Body of pancreas (tissue), 4 donors: ENCODE measurements at regions not wholly inside any gene's neighbourhood (a gene's known extent, or its start where the extent isn't known, plus 50 kb on each side); places are given as distances from the start of the nearest gene placed in this dataset.

ENCODE experiments used
- ATAC-seq: fragments of 150-250 bp; one replicate; pipeline ENCODE4 v1.9.1; 2016
- DNase-seq, 4 donors: peaks; one replicate each; pipeline ENCODE4 v3.0.0-alpha.2; 2019
- H3K27ac ChIP-seq, 4 donors: fragments of 200-600 bp; sonication (generic); 1 replicate in 3 of 4; 2 replicates in 1 of 4; pipeline versions ENCODE4 v1.5.1 to v1.6.1; 2016 to 2019; ENCODE audit warnings: mild to moderate bottlenecking in 1 of 4, mixed read lengths in 1 of 4, moderate library complexity in 1 of 4
- H3K27me3 ChIP-seq, 2 donors: fragments of 200-600 bp; sonication (generic); one replicate each; pipeline ENCODE4 v1.6.0; 2016; ENCODE audit warnings: mild to moderate bottlenecking in 1 of 2
- H3K36me3 ChIP-seq, 2 donors: fragments of 200-600 bp; sonication (generic); replicated peaks in 1 of 2; 2 replicates each; pipeline ENCODE4 v1.5.1; 2016; ENCODE audit warnings: low read depth in 2 of 2; ENCODE audit not compliant: insufficient read depth in 1 of 2
- H3K4me1 ChIP-seq: fragments of 200-600 bp; sonication (generic); one replicate; pipeline ENCODE4 v1.6.0; 2016
- H3K4me3 ChIP-seq, 2 donors: fragments of 200-600 bp; sonication (generic); 1 replicate in 1 of 2; 2 replicates in 1 of 2; pipeline ENCODE4 v1.5.1; 2016 to 2019
- H3K9me3 ChIP-seq, 3 donors: fragments of 200-600 bp; sonication (generic); 1 replicate in 2 of 3; 2 replicates in 1 of 3; pipeline ENCODE4 v1.5.1; 2016
- CTCF ChIP-seq, 7 experiments: fragments of 450-650 bp in 4 of 7; fragments of 200-600 bp in 3 of 7; sonication (generic) in 3 of 7; IDR thresholded peaks; one replicate each; pipeline ENCODE4 v1.5.1; 2016 to 2019; ENCODE audit warnings: antibody characterized with exemption in 7 of 7
- POLR2A ChIP-seq, 3 donors: fragments of 450-650 bp; IDR thresholded peaks; one replicate each; pipeline ENCODE4 v1.6.1; 2016; ENCODE audit warnings: antibody characterized with exemption in 3 of 3, mild to moderate bottlenecking in 2 of 3
- WGBS, 2 donors: methylation state at CpG; one replicate each; pipeline ENCODE4 v1.1.5; 2017; 5-methylcytosine and 5-hydroxymethylcytosine counted together
- intact Hi-C: fragments of 100-400 bp; cut with DNase I; formaldehyde crosslinking; loops from one replicate; pipeline ENCODE4 v1.15.1; 2023

GRCh38 chr6:164007881-164008280, 593.4 kb downstream of the QKI start:
- H3K4me3 ChIP-seq: no peak overlapping the region

DNA sequence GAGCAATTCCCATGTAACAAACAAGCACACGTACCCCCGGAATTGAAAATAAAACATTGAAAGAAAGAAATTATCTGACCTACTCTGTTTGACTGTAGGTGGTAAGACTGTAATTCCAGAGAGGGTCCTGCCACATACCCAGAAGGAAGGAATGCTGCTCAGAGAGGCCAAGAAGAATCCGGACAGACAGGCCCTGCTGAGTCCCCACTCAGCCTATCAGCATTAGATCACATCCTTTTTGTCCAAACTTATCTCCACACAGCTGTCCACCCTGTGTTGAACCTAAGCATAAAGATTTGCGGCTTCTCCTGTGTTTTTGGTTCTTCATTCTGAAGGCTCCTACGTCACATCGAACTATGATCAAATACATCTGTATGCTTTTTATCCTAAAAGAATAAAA, 591.9 kb downstream of the QKI start:
- H3K9me3 ChIP-seq: no peaks in the 10 kb centered on the region
- intact Hi-C loops: no loop called here
- TF ChIP-seq CTCF (IDR thresholded peaks at IDR 0.05): no peak
- TF ChIP-seq POLR2A (IDR thresholded peaks at IDR 0.05): no peak
- no peak overlapping the region for H3K4me3 ChIP-seq
- no peaks in the 10 kb centered on the region for H3K27me3 ChIP-seq
- H3K36me3 ChIP-seq: no peaks in the 10 kb centered on the region
- 81 to 86% methylated on average over 6 of the region's 6 CpGs for WGBS, 2 donors
- H3K4me1 ChIP-seq: no peaks in the 10 kb centered on the region
- ATAC-seq (no peak), DNase-seq (no peak)
- no peak overlapping the region for H3K27ac ChIP-seq

More at GRCh38 chr6:164007881-164008280, 593.4 kb downstream of the QKI start:
- intact Hi-C loops: no loop called here
- DNase-seq (no peak), ATAC-seq (no peak)
- H3K4me1 ChIP-seq: no peaks in the 10 kb centered on the region
- 67 to 78% methylated on average over 7 of the region's 7 CpGs for WGBS, 2 donors
- TF ChIP-seq POLR2A (IDR thresholded peaks at IDR 0.05): no peak
- TF ChIP-seq CTCF (IDR thresholded peaks at IDR 0.05): no peak
- H3K27ac ChIP-seq: no peak overlapping the region
- H3K36me3 ChIP-seq: no peaks in the 10 kb centered on the region
- H3K9me3 ChIP-seq: no peaks in the 10 kb centered on the region
- no peaks in the 10 kb centered on the region for H3K27me3 ChIP-seq

DNA sequence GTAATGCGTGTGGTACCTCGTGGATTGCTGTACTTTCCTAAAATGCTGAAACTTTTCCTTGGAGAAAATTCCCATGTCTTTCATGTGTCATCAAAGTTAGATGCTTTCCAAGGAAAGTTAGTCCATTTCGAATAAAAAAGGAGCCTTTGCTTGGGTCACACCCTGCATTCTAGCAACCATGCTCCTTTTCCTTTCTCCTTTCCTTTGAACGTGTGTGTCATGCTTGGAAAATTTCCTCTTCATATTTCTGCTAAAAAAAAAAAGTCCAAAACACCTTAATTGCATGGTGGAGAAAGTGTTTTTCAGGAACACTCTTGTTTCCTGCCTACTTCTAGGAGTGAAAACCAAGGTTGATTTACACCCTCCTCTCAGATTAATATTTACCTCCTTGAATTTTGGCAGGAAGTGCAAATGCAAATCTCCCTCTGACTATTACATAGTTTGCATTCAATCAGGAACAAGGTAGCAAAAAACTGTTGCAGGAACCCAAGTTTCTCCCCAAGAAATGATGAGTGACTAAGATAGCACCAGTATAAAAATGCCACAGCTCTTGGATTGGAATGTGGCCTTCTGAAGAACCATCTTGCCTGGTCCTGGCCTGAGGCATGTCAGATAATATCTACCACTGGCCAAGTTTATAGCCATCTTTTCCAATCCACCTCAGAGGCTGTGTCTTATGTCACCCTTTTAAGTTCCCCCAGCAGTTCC, 590.6 kb downstream of the QKI start:
- H3K4me3 ChIP-seq: no peak overlapping the region
- intact Hi-C loops: no loop called here

GRCh38 chr6:164000276-164000675, 585.8 kb downstream of the QKI start:
- Histone ChIP-seq H3K36me3 (no peaks in the 10 kb centered on the region), H3K27me3 (no peaks in the 10 kb centered on the region), H3K27ac (no peak overlapping the region), H3K9me3 (no peaks in the 10 kb centered on the region), H3K4me1 (no peaks in the 10 kb centered on the region), H3K4me3 (no peak overlapping the region)
- WGBS, 2 donors: 78 to 89% methylated on average over 4 of the region's 4 CpGs
- TF ChIP-seq CTCF (IDR thresholded peaks at IDR 0.05) (no peak), POLR2A (IDR thresholded peaks at IDR 0.05) (no peak)
- no peak for DNase-seq
- ATAC-seq: no peak
- intact Hi-C loops: no loop called here

More for the DNA sequence above, 590.6 kb downstream of the QKI start:
- DNase-seq (no peak), ATAC-seq (no peak)
- no peak for TF ChIP-seq POLR2A (IDR thresholded peaks at IDR 0.05)
- no peak for TF ChIP-seq CTCF (IDR thresholded peaks at IDR 0.05)
- H3K9me3 ChIP-seq: no peaks in the 10 kb centered on the region
- no peaks in the 10 kb centered on the region for H3K36me3 ChIP-seq
- WGBS, 2 donors: 46 to 64% methylated on average over 4 of the region's 4 CpGs
- H3K27ac ChIP-seq: peak overlapping the region in 1 of 4 donors; percentile 27
- H3K4me1 ChIP-seq: no peaks in the 10 kb centered on the region
- H3K27me3 ChIP-seq: no peaks in the 10 kb centered on the region
